OCI-LY1 (cell line): ENCODE measurements at regions not wholly inside any gene's neighbourhood (a gene's known extent, or its start where the extent isn't known, plus 50 kb on each side); places are given as distances from the start of the nearest gene placed in this dataset.

Experiments
- H2AFZ ChIP-seq: fragments of 200-600 bp; sonication (generic), shearing (Covaris generic); 2 replicates; pipeline ENCODE4 v1.6.0; 2014; ENCODE audit warnings: antibody characterized with exemption, mild to moderate bottlenecking, low read length
- H3F3A ChIP-seq: fragments of 200-600 bp; sonication (generic), shearing (Covaris generic); 2 replicates; pipeline ENCODE4 v1.6.0; 2014; ENCODE audit warnings: mild to moderate bottlenecking, antibody characterized with exemption, low read length, moderate library complexity; ENCODE audit not compliant: insufficient read depth
- H3K27ac ChIP-seq: fragments of 200-600 bp; sonication (generic); 2 replicates; pipeline ENCODE4 v1.5.1; 2014; ENCODE audit warnings: low read length, mixed run types, mild to moderate bottlenecking, low read depth; ENCODE audit not compliant: poor library complexity, severe bottlenecking
- H3K27me3 ChIP-seq: fragments of 200-600 bp; sonication (generic); 2 replicates; pipeline ENCODE4 v1.6.0; 2014; ENCODE audit warnings: antibody characterized with exemption, mild to moderate bottlenecking, low read length, moderate library complexity; ENCODE audit not compliant: insufficient read depth
- H3K36me3 ChIP-seq: fragments of 200-600 bp; sonication (generic); 2 replicates; pipeline ENCODE4 v1.6.1; 2014; ENCODE audit warnings: mild to moderate bottlenecking, antibody characterized with exemption, low read length, moderate library complexity, mixed read lengths; ENCODE audit not compliant: insufficient read depth
- H3K4me1 ChIP-seq: fragments of 200-600 bp; sonication (generic); 2 replicates; pipeline ENCODE4 v1.5.1; 2014; ENCODE audit warnings: mild to moderate bottlenecking, low read length, moderate library complexity; ENCODE audit not compliant: insufficient read depth, severe bottlenecking
- H3K4me2 ChIP-seq: fragments of 200-600 bp; sonication (generic), shearing (Covaris generic); 2 replicates; pipeline ENCODE4 v1.6.1; 2014; ENCODE audit warnings: low read length
- H3K4me3 ChIP-seq: fragments of 200-600 bp; sonication (generic); 2 replicates; pipeline ENCODE4 v1.5.1; 2014; ENCODE audit warnings: low read length, low read depth, mild to moderate bottlenecking, mixed read lengths; ENCODE audit not compliant: poor library complexity, severe bottlenecking
- H3K79me2 ChIP-seq: fragments of 200-600 bp; shearing (Covaris generic); 2 replicates; pipeline ENCODE4 v1.6.1; 2016; ENCODE audit warnings: mixed run types, low read length, mixed read lengths; ENCODE audit not compliant: insufficient read depth
- H3K9ac ChIP-seq: fragments of 200-600 bp; sonication (generic), shearing (Covaris generic); 2 replicates; pipeline ENCODE4 v1.6.1; 2014; ENCODE audit warnings: mild to moderate bottlenecking, low read length, mixed read lengths
- H3K9me2 ChIP-seq: fragments of 200-600 bp; sonication (generic), shearing (Covaris generic); 2 replicates; pipeline ENCODE4 v1.6.1; 2014; ENCODE audit warnings: low read depth, mild to moderate bottlenecking, low read length, mixed read lengths
- H3K9me3 ChIP-seq: fragments of 200-600 bp; shearing (Covaris generic); 2 replicates; pipeline ENCODE4 v1.6.1; 2014; ENCODE audit warnings: low read length, mixed read lengths
- H4K20me1 ChIP-seq: fragments of 200-600 bp; sonication (generic), shearing (Covaris generic); 2 replicates; pipeline ENCODE4 v1.6.0; 2016; ENCODE audit warnings: mild to moderate bottlenecking, low read length; ENCODE audit not compliant: insufficient read depth
- CTCF ChIP-seq: fragments of 200-600 bp; sonication (generic), shearing (Covaris generic); IDR thresholded peaks from 2 replicates; pipeline ENCODE4 v1.5.1; 2017; ENCODE audit warnings: mild to moderate bottlenecking, antibody characterized with exemption, low read length, moderate library complexity, mixed read lengths
- EZH2 ChIP-seq: fragments of 200-600 bp; sonication (generic), shearing (Covaris generic); IDR thresholded peaks from 2 replicates; pipeline ENCODE4 v1.8.0; 2017; ENCODE audit warnings: borderline replicate concordance, mixed run types, mild to moderate bottlenecking, antibody characterized with exemption, low read length, moderate library complexity, mixed read lengths

- H3K9me3 ChIP-seq: no peaks in the 10 kb centered on the region
- H3K9me2 ChIP-seq: no peaks in the 10 kb centered on the region
- H3K27me3 ChIP-seq: no peaks in the 10 kb centered on the region
- no peaks in the 10 kb centered on the region for H3F3A ChIP-seq
- no peak overlapping the region for H3K4me2 ChIP-seq
- no peaks in the 10 kb centered on the region for H3K4me1 ChIP-seq
- no peak overlapping the region for H3K4me3 ChIP-seq
- no peak overlapping the region for H3K27ac ChIP-seq
- no peak overlapping the region for H3K9ac ChIP-seq
- no peaks in the 10 kb centered on the region for H4K20me1 ChIP-seq
- H2AFZ ChIP-seq: no peak overlapping the region
- no peaks in the 10 kb centered on the region for H3K79me2 ChIP-seq
- TF ChIP-seq EZH2: no peak
- TF ChIP-seq CTCF: no peak
- no peaks in the 10 kb centered on the region for H3K36me3 ChIP-seq
These were observed 410.9 kb upstream of the PRR16 start for GRCh38 chr5:120052916-120053828.

GRCh38 chr5:120053841-120054240 is 410.3 kb upstream of the PRR16 start:
- no peak overlapping the region for H3K27ac ChIP-seq
- no peak for TF ChIP-seq EZH2
- TF ChIP-seq CTCF: no peak

GRCh38 chr5:120055858-120056257 is 408.2 kb upstream of the PRR16 start:
- Histone ChIP-seq H2AFZ (no peak overlapping the region), H3K4me1 (no peaks in the 10 kb centered on the region), H4K20me1 (no peaks in the 10 kb centered on the region), H3K36me3 (no peaks in the 10 kb centered on the region), H3K9me3 (no peaks in the 10 kb centered on the region), H3K27me3 (no peaks in the 10 kb centered on the region), H3K9me2 (no peaks in the 10 kb centered on the region), H3K27ac (no peak overlapping the region), H3K79me2 (no peaks in the 10 kb centered on the region), H3K9ac (no peak overlapping the region), H3F3A (no peaks in the 10 kb centered on the region), H3K4me3 (no peak overlapping the region), H3K4me2 (no peak overlapping the region)
- TF ChIP-seq EZH2: no peak
- TF ChIP-seq CTCF: no peak

More at GRCh38 chr5:120053841-120054240, 410.3 kb upstream of the PRR16 start:
- Histone ChIP-seq H3K9ac (no peak overlapping the region), H3K4me1 (no peaks in the 10 kb centered on the region), H3F3A (no peaks in the 10 kb centered on the region), H4K20me1 (no peaks in the 10 kb centered on the region), H3K9me2 (no peaks in the 10 kb centered on the region), H3K9me3 (no peaks in the 10 kb centered on the region), H3K4me3 (no peak overlapping the region), H3K4me2 (no peak overlapping the region), H3K36me3 (no peaks in the 10 kb centered on the region), H2AFZ (no peak overlapping the region), H3K79me2 (no peaks in the 10 kb centered on the region), H3K27me3 (no peaks in the 10 kb centered on the region)
